ENCODE measurements at regions not wholly inside any gene's neighbourhood (a gene's known extent, or its start where the extent isn't known, plus 50 kb on each side); places are given as distances from the start of the nearest gene placed in this dataset.
A peak's percentile ranks its signal among the peaks of the same experiment; 100 is the strongest.

DNA sequence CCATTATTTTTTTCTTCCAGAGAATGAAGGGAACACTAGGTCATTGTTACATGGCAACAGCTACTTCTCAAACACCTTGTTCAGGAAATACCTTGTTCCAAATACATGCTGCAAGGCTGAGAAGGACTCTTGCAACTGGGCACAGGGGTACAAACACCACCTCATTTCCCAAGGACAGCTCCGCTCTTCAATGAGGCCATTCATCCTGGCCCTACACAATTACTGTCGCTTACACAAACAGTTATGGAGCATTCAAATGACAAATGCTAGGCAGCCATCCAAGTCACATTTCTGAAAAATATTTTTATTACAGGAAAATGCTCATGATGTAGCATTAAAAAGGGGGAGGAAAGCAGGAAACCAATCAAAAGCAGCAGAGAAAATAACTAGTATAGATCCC is 611.9 kb downstream of the DHX35 start:
- DNase-seq (ENCODE audit: low spot score in 2 of 2) (no peak), ATAC-seq (ENCODE audit: low read depth) (no peak)
- peaks cover 3% of the 10 kb centered on the region for H3K9me3 Mint-ChIP-seq
- H3K27me3 Mint-ChIP-seq: no peaks in the 10 kb centered on the region
- peaks cover 3% of the 10 kb centered on the region for H3K4me1 Mint-ChIP-seq
- no peak overlapping the region for H3K27ac Mint-ChIP-seq
- no peak overlapping the region for H3K4me3 Mint-ChIP-seq
- H3K36me3 Mint-ChIP-seq: no peaks in the 10 kb centered on the region

DNA sequence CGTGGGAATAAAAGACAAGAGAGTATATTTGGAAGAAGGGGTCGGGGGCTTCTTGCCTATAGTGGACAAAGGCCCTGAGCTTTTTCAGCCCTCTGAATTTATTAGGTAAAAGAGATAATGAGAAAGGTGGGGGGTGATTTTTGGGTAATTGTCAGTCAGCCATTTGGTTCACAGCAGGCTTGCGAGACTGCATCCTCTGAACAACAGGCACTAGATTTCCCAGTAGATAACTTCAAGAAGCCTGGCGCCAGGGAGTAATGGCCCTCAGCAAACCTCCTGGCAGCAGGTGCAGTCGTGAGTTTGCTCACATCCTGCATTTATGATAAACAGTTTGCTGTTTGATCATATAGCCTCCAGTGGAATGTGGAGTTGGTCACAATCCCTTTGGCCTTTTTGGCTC is 609.0 kb downstream of the DHX35 start:
- no peak overlapping the region for H3K4me3 Mint-ChIP-seq

DNA sequence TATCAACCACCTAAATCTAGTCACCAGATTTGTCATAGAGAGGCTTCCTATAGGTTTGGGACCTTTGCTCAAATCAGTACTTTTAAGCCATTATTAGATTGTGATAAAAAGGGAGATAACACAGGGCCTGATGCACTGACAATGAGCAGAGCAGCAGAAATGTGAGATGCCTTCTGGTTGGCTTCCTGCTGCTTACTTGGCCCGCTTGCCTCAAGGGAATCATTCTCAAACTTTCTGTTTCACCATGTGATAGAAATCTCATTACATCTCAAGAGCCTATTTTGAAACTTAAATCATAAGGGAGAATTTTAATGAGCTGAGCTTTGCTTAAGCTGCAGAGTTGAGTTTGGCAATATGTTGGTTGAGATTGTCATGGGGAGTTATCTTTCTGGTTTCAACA is 606.0 kb downstream of the DHX35 start:
- no peaks in the 10 kb centered on the region for H3K36me3 Mint-ChIP-seq
- H3K9me3 Mint-ChIP-seq: no peaks in the 10 kb centered on the region

More for the DNA sequence above, 609.0 kb downstream of the DHX35 start:
- peaks cover 13% of the 10 kb centered on the region for H3K4me1 Mint-ChIP-seq
- peaks cover 3% of the 10 kb centered on the region for H3K9me3 Mint-ChIP-seq
- ATAC-seq (ENCODE audit: low read depth) (no peak), DNase-seq (ENCODE audit: low spot score in 2 of 2) (no peak)
- no peaks in the 10 kb centered on the region for H3K36me3 Mint-ChIP-seq
- no peak overlapping the region for H3K27ac Mint-ChIP-seq
- no peaks in the 10 kb centered on the region for H3K27me3 Mint-ChIP-seq

DNA sequence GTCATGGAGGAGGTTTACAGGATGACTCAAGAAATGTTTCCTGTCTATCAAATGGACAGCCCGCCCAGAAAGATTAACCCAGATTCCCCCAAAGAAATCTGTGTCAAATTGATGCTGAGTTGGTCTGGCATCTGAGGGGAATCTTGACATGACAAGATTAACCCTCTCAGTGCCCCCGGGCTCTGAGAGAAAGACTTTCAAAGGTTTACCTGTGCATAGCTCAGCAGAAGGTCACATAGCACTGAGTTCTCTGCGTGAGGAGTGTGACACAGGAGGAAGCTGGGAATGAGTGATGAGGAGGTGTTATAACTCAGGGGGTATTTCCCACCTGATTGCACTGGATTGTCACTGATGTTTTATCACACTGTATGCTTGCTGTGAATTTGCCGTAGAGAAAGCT is 601.2 kb downstream of the DHX35 start:
- no peaks in the 10 kb centered on the region for H3K27me3 Mint-ChIP-seq
- ATAC-seq (ENCODE audit: low read depth): no peak
- H3K36me3 Mint-ChIP-seq: no peaks in the 10 kb centered on the region
- no peak for DNase-seq (ENCODE audit: low spot score in 2 of 2)
- no peak overlapping the region for H3K27ac Mint-ChIP-seq
- no peaks in the 10 kb centered on the region for H3K9me3 Mint-ChIP-seq
- H3K4me3 Mint-ChIP-seq: no peak overlapping the region
- peaks cover 11% of the 10 kb centered on the region for H3K4me1 Mint-ChIP-seq

More for the DNA sequence above, 606.0 kb downstream of the DHX35 start:
- Mint-ChIP-seq H3K4me3 (peak overlapping the region; percentile 25), H3K27ac (peak overlapping the region; percentile 81), H3K4me1 (peaks cover 15% of the 10 kb centered on the region), H3K27me3 (no peaks in the 10 kb centered on the region)
- peak; percentile 99 for ATAC-seq (ENCODE audit: low read depth)
- DNase-seq (ENCODE audit: low spot score in 2 of 2): peak in 1 of 2 donors; percentile 29

DNA sequence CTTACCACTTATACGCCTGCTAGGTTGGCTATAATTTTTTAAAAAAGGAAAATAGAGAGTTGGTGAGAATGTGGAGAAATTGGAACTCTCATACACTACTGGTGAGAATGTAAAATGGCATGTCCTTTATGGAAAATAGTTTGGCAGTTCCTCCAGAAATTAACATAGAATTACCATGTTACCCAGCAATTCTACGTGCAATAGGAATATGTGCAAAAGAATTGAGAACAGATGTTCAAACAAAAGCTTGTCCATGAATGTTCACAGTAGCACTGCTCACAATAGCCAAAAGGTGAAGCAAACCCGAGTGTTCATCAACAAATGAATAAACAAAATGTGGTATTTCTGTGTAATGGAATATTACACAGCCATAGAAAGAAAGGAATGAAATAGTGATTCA is 592.2 kb downstream of the DHX35 start:
- Mint-ChIP-seq H3K27ac (no peak overlapping the region), H3K36me3 (no peaks in the 10 kb centered on the region), H3K4me1 (no peaks in the 10 kb centered on the region), H3K9me3 (no peaks in the 10 kb centered on the region), H3K4me3 (no peak overlapping the region), H3K27me3 (peaks cover 2% of the 10 kb centered on the region)
- DNase-seq (ENCODE audit: low spot score in 2 of 2) (no peak), ATAC-seq (ENCODE audit: low read depth) (no peak)

DNA sequence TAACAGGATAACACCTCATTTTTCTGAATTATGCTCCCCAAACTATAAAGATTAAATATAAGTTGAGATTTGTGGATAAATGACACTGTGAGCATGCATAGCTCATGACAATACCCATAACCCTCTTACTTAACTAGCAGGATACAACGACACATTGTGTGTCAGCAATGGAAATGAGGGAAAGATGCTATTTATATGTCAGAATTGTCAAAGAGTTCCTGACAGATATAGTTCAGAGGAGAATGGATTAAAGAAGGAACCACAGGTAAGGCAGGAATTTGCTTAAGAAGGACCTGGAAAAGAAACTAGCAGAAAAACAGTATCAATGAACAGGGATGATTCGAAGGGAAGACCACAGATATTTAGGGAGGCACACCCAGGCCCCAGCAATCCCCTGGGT is 591.0 kb downstream of the DHX35 start:
- ATAC-seq (ENCODE audit: low read depth) (no peak), DNase-seq (ENCODE audit: low spot score in 2 of 2) (no peak)
- H3K27ac Mint-ChIP-seq: no peak overlapping the region
- H3K27me3 Mint-ChIP-seq: peaks cover 2% of the 10 kb centered on the region
- H3K4me1 Mint-ChIP-seq: peaks cover under 1% of the 10 kb centered on the region
- no peak overlapping the region for H3K4me3 Mint-ChIP-seq
- H3K9me3 Mint-ChIP-seq: no peaks in the 10 kb centered on the region
- H3K36me3 Mint-ChIP-seq: no peaks in the 10 kb centered on the region

DNA sequence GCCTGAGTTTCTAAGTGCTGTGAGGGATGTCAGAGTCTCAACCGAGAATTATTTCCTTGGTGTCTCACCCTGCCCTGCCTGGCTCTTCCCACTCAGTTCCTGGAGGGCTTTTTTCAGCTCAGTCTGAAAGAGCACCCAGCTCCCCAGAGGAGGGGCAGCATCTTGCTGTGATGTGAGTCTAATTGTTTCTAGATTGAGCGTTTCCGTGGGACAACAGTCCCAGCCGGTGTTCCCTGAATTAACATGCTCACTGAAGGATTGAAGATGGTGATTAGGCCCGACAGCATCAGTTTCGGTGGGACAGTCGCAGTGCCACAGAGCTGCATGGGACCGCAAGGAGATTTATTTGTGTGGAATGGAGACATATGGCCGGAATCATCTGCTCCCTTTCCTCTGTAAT is 587.6 kb downstream of the DHX35 start:
- no peak overlapping the region for H3K27ac Mint-ChIP-seq
- peaks cover 15% of the 10 kb centered on the region for H3K4me1 Mint-ChIP-seq
- no peaks in the 10 kb centered on the region for H3K9me3 Mint-ChIP-seq
- H3K4me3 Mint-ChIP-seq: no peak overlapping the region
- ATAC-seq (ENCODE audit: low read depth) (no peak), DNase-seq (ENCODE audit: low spot score in 2 of 2) (no peak)
- no peaks in the 10 kb centered on the region for H3K36me3 Mint-ChIP-seq
- peaks cover 2% of the 10 kb centered on the region for H3K27me3 Mint-ChIP-seq

DNA sequence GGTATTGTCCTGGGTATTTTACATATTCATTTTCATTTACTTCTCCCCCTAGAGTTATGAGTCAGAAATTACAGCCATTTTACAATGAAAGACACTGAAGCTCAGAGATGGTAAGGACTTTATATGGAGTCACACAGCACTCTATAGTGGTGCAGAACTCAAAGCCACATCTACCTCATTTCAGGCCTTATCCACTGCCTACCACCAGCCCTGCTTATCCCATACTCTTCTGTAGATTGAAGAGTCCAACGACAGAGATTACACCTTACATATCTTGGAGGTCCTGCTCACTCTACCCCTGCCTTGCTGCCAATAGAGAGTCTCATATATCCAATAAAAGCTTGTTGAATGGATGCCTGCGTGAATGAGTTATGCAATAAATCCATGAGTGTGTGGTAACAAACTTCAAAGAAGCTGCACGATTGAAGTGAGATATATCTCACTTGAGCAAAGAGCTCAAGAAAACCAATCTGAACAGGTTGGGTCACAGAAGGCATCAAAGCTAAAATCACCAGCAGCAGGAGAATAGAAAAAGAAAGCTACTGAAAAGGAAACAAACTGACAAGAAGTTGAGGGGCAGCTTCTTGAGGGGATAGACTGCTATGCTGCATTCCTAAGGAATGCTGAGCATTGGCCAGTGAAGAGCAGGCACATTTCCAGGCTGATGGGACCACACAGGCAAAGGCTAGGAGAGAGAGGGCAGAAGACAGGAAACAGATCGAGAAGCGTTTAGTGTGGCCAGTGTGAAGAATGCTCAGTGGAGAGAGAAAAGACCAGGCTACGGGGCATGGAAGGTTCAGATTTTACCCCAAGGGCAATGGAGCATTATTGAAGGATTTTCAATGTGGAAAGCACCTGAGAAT is 585.6 kb downstream of the DHX35 start:
- no peak for ATAC-seq (ENCODE audit: low read depth)
- H3K9me3 Mint-ChIP-seq: peaks cover 3% of the 10 kb centered on the region
- H3K27me3 Mint-ChIP-seq: peaks cover 2% of the 10 kb centered on the region
- no peak overlapping the region for H3K4me3 Mint-ChIP-seq
- no peak overlapping the region for H3K27ac Mint-ChIP-seq
- peaks cover 25% of the 10 kb centered on the region for H3K4me1 Mint-ChIP-seq
- no peak for DNase-seq (ENCODE audit: low spot score in 2 of 2)
- H3K36me3 Mint-ChIP-seq: peaks cover 5% of the 10 kb centered on the region

DNA sequence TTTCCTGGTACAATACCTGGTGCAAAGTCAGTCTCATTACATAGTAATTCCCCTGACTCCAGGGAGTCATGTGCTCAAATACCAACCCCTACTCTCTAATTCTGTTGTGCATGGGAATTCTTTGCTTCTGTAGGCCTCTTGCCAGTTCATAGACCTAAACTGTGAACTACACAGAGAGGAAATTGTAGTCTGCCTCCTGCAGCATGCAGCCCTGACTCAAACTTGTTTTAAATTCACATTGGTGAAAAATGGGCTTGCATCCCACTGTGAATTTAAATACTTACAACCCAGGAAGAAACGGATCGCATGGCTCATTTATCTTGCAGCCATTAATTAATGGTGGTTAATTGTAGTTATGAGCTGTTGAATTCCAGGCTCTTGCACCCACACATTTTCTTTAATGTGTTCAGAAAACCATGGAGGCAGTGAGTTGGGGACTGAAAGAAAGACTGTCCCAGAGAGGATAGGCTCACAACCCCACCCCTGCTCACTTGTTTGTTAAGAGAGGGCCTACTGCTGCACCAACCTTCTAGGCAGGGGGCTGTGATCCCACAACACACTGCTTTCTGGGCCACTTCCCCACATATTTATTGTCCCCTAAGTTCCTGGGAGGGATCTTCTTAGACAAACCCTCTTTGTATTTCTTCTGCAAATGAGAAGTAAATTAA is 579.1 kb downstream of the DHX35 start:
- H3K9me3 Mint-ChIP-seq: peaks cover 8% of the 10 kb centered on the region
- peak overlapping the region; percentile 14 for H3K27ac Mint-ChIP-seq
- DNase-seq (ENCODE audit: low spot score in 2 of 2) (no peak), ATAC-seq (ENCODE audit: low read depth) (no peak)
- H3K36me3 Mint-ChIP-seq: peaks cover 7% of the 10 kb centered on the region
- no peak overlapping the region for H3K4me3 Mint-ChIP-seq
- H3K27me3 Mint-ChIP-seq: no peaks in the 10 kb centered on the region
- peaks cover 37% of the 10 kb centered on the region for H3K4me1 Mint-ChIP-seq

DNA sequence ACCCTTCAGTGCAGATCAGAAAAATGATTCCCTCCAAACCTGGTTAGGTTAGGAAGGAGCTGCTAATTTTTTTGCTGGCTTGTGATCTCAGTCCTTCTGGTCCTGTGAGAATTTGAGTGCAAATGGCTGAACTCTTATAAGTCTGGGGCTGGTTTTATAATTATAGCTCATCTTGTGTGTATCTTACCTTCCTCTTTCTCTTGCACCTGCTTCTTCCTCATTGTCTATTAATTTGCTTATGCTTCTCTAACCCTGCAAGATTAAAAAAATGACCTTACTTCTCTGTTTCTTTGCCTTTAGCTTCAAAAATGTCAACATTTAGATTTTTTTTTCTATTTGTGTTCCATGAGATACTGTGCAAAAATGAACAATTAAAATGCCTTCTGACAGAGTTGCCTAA is 576.2 kb downstream of the DHX35 start:
- Mint-ChIP-seq H3K36me3 (peaks cover 4% of the 10 kb centered on the region), H3K4me3 (peak overlapping the region; percentile 0)
- ATAC-seq (ENCODE audit: low read depth): peak; percentile 96

DNA sequence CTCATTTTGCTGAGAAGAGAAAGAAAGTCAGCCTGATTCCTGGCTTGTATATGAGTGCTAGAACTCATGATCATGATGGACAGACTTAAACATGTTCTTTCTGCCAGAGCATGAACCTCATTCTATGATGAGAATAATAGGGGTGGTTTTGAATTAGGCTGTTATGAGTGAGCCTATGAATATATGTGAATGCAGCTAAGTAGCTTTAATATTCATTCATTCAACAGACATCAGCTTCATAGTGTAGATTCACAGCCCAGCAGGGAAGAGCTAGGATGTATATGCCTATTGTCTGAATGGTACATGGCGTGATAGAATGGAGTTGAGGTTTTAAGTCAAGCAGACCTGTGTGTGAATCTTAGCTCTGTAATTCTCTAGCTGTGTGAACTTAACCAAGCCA is 573.2 kb downstream of the DHX35 start:
- peaks cover 6% of the 10 kb centered on the region for H3K9me3 Mint-ChIP-seq
- H3K4me1 Mint-ChIP-seq: peaks cover 37% of the 10 kb centered on the region
- DNase-seq (ENCODE audit: low spot score in 2 of 2): no peak
- H3K36me3 Mint-ChIP-seq: peaks cover 2% of the 10 kb centered on the region
- H3K27ac Mint-ChIP-seq: no peak overlapping the region
- peaks cover 1% of the 10 kb centered on the region for H3K27me3 Mint-ChIP-seq
- H3K4me3 Mint-ChIP-seq: no peak overlapping the region
- no peak for ATAC-seq (ENCODE audit: low read depth)

More for the DNA sequence above, 576.2 kb downstream of the DHX35 start:
- Mint-ChIP-seq H3K9me3 (peaks cover 8% of the 10 kb centered on the region), H3K4me1 (peaks cover 24% of the 10 kb centered on the region), H3K27ac (peak overlapping the region; percentile 79), H3K27me3 (peaks cover 1% of the 10 kb centered on the region)
- peak in 1 of 2 donors; percentile 14 for DNase-seq (ENCODE audit: low spot score in 2 of 2)

DNA sequence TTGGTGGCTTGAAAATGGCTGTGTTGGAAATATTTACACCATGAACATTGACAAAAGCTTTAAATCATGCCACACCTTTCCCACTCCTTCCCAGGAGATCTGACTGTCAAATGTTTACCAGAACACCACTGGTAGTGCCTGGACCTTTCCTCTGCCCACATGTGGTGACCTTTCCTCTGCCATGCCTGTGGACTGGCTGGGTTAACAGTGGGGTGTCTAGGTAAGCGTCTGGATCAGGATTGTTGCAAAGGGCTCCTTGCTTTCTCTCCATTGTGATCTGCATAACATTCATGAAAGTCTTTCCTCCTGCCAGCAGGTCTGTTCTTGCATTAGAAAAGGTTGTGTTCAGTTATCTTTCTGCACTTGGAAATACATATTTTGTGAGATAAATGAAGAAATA is 572.7 kb downstream of the DHX35 start:
- Mint-ChIP-seq H3K27ac (no peak overlapping the region), H3K9me3 (peaks cover 3% of the 10 kb centered on the region), H3K27me3 (peaks cover 1% of the 10 kb centered on the region), H3K36me3 (no peaks in the 10 kb centered on the region), H3K4me3 (no peak overlapping the region), H3K4me1 (peaks cover 35% of the 10 kb centered on the region)
- ATAC-seq (ENCODE audit: low read depth) (no peak), DNase-seq (ENCODE audit: low spot score in 2 of 2) (no peak)

DNA sequence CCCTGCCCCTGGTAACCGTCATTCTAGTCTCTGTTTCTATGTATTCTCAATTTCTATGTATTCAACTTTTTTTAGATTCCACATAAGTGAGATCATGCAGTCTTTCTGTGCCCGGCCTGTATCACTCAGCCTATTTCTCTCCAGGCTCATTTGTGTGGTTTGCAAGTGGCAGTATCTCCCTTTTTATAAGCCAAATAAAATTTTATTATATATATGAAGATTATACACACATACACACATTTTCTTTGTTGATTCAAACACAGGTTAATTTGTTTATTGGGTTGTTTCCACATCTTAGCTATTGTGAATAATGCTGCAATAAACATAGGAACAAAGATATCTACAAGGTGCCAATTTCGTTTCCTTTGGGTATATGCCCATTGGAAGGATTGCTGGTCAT is 571.7 kb downstream of the DHX35 start:
- H3K27me3 Mint-ChIP-seq: peaks cover 1% of the 10 kb centered on the region
- no peak overlapping the region for H3K27ac Mint-ChIP-seq
- DNase-seq (ENCODE audit: low spot score in 2 of 2) (no peak), ATAC-seq (ENCODE audit: low read depth) (no peak)
- H3K4me3 Mint-ChIP-seq: no peak overlapping the region
- peaks cover 37% of the 10 kb centered on the region for H3K4me1 Mint-ChIP-seq
- no peaks in the 10 kb centered on the region for H3K36me3 Mint-ChIP-seq
- peaks cover 1% of the 10 kb centered on the region for H3K9me3 Mint-ChIP-seq

DNA sequence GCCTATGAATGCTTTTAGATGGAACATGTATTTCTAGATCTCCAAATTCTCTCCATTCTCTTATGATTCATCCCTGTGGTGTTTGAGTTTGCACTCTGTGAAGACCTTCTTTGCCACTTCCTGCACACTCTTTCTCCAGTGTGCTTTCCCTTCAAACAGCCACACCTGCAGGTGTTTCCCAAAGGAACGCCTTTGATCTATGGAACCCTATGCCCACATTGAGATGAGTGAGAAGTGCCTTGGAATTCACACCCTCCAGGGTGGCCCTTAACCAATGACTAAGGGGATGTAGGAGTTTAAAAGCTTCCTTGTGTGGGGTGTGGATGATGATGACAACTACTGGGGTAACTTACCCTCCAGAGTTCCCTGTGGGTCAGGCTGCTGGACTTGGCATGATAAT is 570.1 kb downstream of the DHX35 start:
- Mint-ChIP-seq H3K27me3 (peaks cover 1% of the 10 kb centered on the region), H3K36me3 (no peaks in the 10 kb centered on the region), H3K4me1 (peaks cover 25% of the 10 kb centered on the region), H3K9me3 (peaks cover 1% of the 10 kb centered on the region), H3K4me3 (no peak overlapping the region), H3K27ac (no peak overlapping the region)
- ATAC-seq (ENCODE audit: low read depth): no peak
- no peak for DNase-seq (ENCODE audit: low spot score in 2 of 2)

All from memory B cell (primary cell).